HG02885 (cell line): ENCODE measurements at regions not wholly inside any gene's neighbourhood (a gene's known extent, or its start where the extent isn't known, plus 50 kb on each side); places are given as distances from the start of the nearest gene placed in this dataset.
"Not testable (repeated sequence)": the region's sequence is repeated elsewhere in the genome, so short reads cannot be mapped to it uniquely, and the experiment has no call there.

ENCODE experiments used
- ATAC-seq: cut with Tn5 transposase; IDR thresholded peaks from one replicate; pipeline ENCODE4 v1.9.1; 2021; ENCODE audit warnings: mild to moderate bottlenecking; ENCODE audit not compliant: unreplicated experiment, poor library complexity

DNA sequence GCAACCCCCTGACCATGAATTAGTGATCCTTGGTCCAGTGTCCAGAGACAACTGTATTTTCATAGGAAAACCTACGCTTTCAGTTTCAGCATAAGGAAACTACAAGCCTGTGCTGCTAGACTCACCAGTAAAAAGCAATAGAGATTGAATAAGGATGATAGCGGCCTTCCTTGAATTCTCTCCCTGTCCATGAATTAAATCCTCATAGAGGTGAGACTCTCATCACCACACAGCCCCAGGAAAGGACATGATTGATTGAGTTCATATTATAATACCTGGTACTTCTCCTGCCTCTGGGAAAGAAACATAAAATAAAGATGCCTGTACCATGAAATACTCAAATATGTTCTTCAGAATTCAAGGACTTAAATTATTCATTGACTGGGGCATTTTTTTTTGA lies 146.3 kb upstream of the SPOPL start:
- no peak for ATAC-seq

DNA sequence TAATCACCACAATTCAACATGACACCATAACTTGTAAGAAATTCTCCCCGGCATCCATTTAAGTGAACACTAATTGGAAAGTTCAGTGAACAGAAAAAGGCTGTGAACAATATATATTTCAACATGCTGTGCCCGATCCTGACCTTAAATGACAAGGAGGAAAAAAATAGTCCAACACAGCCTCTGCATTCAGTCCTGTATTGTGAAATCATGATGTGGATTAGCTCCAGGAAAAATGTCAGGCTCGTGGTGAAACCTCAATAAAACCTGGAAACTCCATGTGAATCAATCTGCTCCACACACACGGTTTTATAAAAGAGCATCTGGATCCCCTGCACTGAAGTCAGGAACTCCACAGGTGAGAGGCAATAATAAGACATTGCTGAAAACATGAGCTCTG lies 145.4 kb upstream of the SPOPL start:
- no peak for ATAC-seq

DNA sequence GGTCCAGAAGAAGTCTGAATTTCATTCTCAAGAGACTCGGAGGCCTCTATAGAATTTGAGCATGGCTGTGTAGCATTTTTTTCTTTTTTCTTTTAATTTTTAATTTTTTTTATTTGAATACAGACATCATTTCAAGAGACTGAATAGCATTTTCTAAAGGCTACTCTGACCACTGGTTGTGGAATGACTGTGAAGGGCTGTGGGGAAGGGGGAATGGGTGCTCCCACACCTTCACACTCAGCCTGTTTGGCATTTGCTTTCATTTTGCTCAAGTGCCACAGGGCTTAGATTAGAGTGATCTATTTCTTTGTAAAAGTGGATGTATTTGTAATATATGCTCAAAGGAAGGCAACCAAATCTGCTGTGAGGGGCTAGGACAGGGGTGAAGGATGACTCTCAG lies 142.0 kb upstream of the SPOPL start:
- no peak for ATAC-seq

DNA sequence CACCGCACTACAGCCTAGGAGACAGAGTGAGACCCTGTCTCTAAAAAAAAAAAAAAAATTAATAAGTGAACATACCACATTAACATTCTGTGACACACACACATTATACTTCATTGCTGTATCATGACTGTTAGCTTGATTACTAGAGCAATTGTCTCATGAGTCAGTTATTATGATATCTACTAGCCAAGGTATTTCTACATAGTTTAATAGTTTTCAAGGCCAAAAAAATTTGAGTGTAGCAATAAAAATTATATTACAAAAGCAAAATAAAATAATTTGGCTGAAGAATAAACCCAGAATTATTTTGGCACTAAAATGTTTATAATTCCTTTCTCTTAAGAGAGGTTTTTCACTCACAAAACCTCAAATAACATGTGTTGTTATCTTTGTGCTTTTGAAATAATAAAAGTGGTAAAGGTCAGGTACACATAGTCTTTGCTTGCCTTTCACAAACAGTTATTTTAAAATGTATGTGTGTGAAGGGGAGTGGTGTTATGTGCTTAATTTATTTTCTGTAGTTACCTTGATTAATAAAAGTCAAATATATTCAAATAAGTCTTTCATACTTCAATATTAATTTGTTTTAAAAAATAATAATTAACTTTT lies 136.9 kb upstream of the SPOPL start:
- no peak for ATAC-seq

DNA sequence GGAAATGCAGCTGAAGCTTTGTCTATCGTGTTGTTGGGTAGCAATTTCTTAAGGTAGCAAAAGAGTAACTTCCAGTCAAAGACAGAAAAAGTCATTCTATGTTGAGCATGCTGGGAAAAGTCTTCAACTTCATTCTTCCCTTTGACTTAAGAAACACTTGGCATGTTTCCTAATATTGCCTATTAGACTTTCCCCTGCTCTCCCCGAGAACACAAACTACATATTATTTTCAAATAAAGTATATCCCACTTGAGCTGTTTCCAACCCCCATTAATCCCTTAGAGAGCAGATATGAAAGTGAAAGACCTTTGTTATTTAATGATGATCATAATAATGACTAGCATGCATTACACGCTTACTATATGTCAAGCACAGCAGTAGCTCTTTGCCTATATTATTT lies 136.0 kb upstream of the SPOPL start:
- no peak for ATAC-seq

DNA sequence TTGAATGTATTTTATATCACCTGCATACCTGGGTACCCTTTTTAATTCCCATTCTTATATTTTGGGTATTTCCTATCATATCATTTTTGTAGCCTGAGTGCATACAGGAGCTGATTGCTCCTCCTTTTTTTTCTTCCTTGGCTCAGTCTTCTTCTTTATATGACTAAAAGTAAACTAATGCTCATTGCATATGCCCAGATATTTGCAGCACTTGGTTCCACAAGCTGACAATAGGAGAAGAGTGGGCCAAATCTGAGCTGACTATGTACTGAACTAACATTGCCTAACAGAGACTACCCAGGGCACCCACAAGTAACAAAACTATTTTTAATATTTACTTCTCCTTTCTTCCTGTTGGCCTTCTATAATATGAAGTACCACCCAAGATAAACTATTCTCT lies 131.7 kb upstream of the SPOPL start:
- no peak for ATAC-seq

DNA sequence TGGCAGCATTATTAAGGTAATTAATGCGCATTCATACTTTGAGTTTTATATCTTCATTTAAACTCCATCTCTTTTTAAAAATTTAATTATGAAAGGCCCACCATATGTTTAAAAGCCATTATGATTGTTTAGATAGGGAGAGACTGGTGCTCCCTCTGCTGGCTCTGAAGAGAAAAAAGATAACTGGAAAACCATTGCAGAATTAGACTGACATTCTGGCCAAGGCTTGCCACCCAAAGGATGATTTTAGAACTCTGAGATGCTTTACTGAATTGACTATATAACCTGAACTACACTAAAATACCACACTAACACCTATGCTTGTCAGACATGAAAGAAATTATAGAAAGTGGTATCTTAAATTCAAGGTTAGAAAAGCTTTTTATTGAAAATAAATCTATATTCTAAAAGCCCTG lies 127.6 kb upstream of the SPOPL start:
- ATAC-seq: peak; percentile 78

DNA sequence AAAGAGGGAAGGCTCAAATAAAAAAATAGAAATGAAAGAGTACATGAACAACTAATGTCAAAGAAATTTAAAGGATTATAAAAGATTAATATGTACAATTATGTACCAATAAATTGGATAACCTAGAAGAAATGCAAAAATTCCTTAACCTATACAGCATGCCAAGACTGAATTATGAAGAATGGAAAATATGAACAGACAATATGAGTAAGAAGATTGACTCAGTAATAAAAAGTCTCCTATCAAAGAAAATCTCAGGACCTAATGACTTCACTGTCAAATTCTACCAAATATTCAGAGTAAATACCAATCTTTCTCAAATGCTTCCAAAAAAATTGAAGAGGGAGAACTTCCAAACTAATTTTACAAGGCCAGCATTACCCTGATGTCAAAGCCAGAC lies 120.2 kb upstream of the SPOPL start:
- ATAC-seq: no peak

DNA sequence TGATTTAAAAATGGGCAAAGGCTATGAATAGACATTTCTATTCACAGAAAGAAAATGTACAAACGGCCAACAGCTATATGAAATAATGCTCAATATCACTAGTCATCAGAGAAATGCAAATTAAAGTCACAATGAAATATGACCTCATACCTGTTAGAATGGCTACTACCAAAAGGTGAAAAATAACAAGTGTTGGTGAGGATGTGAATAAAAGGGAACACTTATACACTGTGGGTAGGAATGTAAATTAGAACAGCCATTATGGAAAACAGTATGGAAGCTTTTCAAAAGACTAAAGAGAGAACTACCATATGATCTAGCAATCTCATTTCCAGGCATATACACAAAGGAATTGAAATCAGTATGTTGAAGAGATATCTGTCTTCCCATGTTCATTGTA lies 118.9 kb upstream of the SPOPL start:
- no peak for ATAC-seq

DNA sequence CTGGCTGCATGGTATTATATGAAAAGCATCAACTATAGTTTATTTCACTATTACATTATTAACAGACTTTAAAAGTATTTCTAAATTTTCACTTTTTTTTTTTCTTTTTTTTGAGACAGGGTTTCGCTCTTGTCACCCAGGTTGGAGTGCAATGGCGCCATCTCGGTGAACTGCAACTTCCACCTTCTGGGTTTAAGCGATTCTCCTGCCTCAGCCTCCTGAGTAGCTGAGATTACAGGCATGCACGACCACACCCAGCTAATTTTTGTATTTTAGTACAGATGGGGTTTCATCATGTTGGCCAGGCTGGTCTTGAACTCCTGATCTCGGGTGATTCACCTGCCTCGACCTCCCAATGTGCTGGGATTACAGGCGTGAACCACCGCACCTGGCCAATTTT lies 115.4 kb upstream of the SPOPL start:
- not testable (repeated sequence) for ATAC-seq

DNA sequence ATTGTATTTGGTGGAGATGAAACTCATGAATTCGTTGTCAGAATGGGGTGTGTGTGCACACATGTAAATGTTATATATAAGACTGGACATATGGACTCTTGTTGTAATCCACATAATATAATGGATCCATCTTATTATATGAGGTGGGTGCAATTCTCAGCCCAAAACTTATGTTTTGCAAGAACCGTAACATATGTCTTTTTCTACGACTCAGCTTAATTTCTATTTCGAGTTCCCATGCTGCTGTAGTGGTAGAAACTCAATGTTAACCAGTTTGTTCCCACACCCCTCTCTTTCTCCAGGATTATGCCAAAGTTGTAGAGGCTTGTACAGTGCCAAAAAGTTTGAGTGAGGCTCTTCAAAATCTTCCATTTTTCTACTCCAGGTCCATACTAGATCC lies 112.5 kb upstream of the SPOPL start:
- no peak for ATAC-seq

DNA sequence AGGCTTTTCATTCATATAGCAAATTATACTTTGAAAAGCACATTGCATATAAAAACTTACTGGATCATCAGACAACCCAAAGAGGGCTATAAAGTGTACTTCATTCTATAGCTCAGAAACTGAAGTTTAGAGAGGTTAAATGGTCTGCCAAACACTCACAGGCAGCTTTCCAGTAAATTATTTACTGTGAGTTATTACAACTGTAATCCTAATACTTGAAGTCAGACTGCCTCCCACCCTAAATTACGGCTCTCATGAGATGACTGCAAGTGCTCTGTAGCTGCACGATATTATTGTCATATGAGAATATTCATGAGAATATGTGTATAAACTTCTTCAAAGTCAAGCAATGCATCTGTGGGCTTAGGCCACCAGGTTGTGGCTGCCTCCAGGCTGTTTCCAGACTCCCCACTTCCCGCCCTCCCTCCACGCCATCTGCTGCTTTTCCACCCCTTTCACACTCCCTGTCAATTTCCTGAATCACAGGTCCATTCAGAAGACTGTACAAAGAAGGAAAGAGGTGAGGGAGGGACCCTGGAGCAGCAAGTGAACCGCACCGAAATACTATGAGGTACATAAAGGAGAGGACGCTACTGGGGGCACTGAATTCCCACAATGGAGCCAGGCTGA lies 111.1 kb upstream of the SPOPL start:
- ATAC-seq: no peak

DNA sequence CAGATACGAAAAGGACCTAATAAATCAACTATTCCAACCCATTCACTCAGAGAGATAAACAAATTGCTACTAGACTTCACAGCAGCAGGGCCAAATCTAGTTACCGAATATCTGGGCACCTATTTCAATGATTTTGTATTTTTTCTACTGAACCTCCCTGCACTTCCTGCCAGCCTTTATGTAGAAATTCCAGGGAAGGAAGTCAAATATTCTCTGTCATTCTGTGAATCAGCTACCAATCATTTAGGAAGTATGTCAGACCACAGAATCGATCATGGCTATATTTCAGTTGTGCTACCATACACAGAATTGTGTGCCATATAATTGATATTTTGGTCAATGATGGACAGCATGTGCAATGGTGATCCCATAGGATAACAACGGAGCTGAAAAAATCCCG lies 109.6 kb upstream of the SPOPL start:
- no peak for ATAC-seq

DNA sequence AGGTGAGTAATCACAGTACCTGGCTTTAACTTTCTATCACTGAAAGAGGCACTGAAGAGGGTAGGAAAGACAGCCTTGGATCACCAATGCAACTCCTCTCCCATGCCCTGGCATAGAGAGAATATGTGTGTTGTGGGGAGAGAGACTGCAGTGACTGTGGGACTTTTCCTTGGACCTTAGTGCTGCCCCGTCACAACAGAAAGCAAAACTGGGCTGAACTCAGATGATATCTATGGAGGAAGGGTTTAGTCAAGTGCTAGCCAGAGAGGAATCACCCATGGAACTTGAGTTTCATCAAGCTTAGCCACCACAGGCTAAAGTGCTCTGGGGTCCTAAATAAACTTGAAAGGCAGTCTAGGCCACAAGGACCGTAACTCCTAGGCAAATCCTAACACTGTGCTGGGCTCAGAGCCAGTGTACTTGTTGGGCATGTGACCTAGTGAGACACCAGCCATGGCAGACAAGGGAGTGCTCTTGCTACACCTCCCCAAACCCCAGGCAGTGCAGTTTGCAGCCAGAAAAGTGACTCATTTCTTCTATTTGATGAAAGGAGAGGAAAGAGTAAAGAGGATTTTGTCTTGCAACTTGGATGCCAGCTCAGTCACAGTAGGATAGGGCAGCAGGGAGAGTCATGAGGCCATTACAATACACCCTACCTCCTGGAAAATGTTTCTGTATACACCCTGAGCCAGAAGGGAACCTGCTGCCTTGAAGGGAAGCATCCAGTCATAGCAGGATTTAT lies 105.8 kb upstream of the SPOPL start:
- ATAC-seq: no peak

DNA sequence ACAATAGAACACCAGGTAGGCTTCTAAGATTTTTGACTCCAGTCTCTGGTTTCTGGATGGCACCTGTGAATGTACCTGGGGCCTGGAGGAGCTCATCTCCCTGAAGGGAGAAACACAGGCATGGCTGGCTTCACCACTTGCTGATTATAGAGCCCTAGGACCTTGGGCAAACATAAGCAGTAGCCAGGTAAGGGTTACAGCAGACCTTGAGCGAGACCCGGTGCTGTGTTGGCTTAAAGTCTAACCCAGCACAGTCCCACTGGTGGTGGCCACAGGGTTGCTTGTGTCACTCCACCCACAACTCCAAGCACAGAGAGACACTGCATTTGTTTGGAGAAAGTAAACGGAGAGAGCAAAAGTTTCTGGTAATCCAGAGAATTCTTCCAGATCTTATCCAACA lies 104.7 kb upstream of the SPOPL start:
- no peak for ATAC-seq

DNA sequence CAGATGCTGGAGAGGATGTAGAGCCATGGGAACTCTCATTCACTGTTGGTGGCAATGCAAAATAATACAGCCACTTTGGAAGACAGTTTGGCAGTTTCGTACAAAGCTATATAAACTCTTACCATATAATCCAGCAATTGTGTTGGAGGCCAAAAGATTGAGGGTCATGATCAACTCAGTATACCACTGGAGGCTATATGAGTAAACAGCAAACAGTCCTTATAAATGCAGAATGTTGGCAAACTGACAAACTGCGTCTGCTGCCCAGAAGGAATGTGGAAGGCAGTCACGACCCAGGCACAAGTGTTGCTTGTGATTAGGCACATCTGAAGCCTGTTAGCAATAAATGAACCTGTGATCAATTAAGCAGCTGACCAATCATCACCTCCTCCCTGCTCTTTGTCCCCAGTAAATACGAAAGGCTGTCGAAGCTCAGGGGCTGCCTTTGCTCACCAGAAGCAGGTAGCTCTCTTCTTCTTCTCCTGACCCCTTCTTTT lies 98.1 kb upstream of the SPOPL start:
- no peak for ATAC-seq

DNA sequence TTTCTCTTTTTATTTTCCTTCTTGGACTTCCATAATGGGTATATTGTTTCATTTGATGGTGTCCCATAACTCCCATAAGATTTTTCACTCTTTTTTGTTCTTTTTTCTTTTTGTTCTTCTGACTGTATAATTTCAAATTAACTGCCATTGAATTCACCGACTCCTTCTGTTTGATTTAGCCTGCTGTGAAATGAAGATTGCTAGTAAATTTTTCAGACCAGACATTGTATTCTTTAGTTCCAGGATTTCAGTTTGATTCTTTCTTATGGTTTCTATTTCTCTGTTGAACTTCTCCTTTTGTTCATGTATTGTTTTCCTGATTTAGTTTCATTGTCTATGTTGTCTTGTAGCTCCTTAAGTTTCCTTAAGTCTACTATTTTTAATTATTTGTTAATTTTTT lies 87.6 kb upstream of the SPOPL start:
- ATAC-seq: no peak

DNA sequence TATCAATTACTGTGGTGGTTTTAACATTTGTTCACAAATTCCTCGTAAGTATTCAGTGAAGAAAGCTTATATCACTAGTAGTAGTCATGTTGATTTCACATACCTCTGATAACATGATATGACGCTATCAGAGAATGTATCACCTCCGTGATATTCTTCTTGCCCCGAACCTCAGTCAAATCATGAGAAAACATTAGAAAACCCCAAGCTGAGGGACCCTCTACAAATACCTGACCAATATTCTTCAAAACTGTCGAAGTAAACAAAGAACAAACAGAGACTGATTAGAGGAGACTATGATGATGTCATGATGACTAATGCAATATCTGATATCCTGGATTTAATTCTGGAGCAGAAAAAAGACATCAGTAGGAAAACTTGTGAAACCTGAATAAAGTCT lies 85.6 kb upstream of the SPOPL start:
- no peak for ATAC-seq

DNA sequence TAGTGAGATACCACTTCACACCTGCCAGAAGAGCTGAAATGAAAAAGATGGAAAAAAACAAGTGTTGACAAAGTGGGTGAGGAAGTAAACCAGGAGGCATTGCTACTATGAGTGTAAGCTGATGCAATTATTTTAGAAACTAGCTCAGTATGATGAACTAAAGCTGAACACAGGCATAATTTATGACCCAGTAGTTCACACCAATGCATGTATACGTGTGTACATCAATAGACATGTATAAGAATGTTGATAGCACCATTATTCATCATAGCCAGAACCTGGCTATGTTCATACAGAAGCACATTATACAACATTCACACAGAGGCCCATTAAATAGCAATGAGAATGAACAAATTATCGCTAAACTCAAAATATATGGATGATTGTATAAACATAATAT lies 83.1 kb upstream of the SPOPL start:
- no peak for ATAC-seq

DNA sequence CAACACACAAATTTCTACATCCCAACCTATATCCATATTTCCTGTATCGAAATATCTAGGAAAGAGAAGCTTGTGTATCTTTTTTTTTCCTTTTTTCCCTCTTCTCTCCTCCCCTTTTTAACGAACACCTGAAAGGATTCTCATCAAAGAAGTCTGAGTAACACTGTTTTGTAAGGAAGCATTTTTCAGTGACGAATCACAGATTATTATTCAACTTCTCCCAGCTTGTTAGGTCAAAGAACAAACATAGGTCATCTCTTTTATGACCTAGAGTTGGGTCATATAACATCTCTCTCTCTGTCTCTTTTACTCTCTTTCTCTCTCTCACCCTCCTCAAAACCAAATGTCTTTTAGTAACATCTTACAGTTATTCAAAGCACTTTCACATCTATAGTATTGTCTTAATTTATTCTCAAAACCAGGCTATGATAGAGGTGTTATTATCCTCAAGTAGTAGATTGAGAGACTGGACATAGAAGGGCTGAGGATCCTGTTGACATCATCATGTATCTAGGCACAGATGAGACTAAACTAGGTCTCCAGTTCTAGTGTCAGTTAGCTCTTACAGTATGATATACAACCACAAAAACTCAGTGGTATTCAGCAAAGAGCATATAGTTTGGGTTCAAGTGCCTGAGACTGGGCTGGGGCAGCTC lies 80.1 kb upstream of the SPOPL start:
- ATAC-seq: no peak

DNA sequence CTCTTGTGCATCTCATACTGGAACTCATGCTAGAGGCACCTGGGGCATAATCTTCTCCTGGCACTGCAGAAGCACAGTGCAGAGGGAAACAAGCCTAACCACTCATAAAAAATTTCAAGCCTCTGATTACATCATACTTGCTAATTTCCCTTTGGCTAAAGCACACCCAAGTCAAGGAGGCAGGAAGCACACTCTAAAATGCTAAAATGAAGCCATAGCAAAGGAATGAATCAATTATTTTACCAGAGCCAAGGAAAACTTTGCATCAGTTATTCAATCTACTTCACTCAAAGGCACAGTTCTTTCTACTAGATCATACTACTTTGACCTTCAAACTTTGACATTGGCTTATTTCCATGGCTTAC lies 79.6 kb upstream of the SPOPL start:
- no peak for ATAC-seq
